Fibroblast of pulmonary artery (primary cell): ENCODE measurements at regions not wholly inside any gene's neighbourhood (a gene's known extent, or its start where the extent isn't known, plus 50 kb on each side); places are given as distances from the start of the nearest gene placed in this dataset.

Experiments used
- DNase-seq: peaks from one replicate; pipeline ENCODE4 v3.0.0-alpha.2; 2010; ENCODE audit warnings: low read depth
- H3K4me3 ChIP-seq: replicated peaks from 2 replicates; pipeline ENCODE4 v1.5.1; 2011; ENCODE audit warnings: low read depth, mild to moderate bottlenecking, control low read depth, low read length, moderate library complexity
- TF ChIP-seq, protein P1 (sequence below): IDR thresholded peaks from 2 replicates; pipeline ENCODE4 v1.5.1; 2011; ENCODE audit warnings: mild to moderate bottlenecking, control low read depth, low read length, inconsistent platforms; ENCODE audit errors: missing control alignments

DNA sequence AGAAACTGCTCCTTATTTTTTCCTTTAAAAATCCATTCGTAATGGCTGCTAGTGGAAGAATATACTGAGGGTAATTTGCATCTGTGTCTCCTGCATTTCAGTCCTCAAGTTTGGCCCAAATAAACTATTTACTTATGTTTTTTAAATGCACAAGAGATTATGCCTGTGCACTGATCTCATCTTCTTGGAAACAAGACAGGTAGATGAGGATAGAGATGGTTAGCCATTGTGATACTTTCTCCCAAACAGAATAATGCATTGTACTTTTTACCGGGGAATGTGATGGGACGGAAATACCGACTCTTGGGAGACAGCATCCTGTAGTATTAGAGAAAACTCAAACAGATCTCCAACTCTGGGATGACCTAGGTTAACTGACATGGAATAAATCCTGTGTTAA lies 72.5 kb upstream of the DAB2 start:
- no peak for DNase-seq
- no peak overlapping the region for H3K4me3 ChIP-seq
- TF ChIP-seq, protein P1, sequence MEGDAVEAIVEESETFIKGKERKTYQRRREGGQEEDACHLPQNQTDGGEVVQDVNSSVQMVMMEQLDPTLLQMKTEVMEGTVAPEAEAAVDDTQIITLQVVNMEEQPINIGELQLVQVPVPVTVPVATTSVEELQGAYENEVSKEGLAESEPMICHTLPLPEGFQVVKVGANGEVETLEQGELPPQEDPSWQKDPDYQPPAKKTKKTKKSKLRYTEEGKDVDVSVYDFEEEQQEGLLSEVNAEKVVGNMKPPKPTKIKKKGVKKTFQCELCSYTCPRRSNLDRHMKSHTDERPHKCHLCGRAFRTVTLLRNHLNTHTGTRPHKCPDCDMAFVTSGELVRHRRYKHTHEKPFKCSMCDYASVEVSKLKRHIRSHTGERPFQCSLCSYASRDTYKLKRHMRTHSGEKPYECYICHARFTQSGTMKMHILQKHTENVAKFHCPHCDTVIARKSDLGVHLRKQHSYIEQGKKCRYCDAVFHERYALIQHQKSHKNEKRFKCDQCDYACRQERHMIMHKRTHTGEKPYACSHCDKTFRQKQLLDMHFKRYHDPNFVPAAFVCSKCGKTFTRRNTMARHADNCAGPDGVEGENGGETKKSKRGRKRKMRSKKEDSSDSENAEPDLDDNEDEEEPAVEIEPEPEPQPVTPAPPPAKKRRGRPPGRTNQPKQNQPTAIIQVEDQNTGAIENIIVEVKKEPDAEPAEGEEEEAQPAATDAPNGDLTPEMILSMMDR = no peak

DNA sequence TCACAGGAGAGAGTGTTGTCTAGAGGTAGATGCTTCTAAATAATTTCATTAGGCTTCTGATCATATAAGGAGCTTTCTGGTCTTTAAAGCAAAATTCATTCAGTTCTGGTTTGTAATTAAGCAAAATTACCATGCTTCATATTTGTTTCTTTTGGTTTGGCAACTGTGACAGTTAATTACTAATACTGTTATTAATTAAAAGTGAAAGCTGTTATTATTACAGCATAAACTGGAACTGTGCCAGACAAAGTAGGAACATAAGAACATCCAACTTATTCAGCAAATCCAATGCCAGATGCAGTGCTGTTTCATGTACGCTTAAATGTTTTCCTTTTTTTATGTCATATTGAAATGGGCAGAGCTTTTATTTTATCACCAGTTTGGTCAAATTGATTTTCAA lies 70.4 kb upstream of the DAB2 start:
- no peak for DNase-seq
- TF ChIP-seq, protein P1 = no peak
- H3K4me3 ChIP-seq = no peak overlapping the region

DNA sequence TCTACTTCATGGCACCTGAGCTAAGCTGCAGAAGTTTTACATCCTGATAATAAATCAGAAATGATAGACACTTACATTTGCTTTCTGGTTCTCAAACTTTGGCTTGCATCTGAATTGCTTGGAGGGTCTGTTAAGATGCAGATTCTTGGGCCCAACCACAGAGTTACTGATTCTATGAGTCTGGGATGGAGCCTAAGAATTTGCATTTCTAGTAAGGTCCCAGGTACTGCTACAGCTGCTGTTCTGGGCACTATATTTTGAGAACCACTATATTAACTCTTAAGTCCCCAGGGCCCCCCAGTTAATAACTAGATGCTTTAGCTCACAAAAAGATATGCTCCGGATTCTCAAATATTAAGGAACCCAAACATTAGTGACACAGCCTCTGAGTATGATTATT lies 69.8 kb upstream of the DAB2 start:
- no peak for DNase-seq
- H3K4me3 ChIP-seq = no peak overlapping the region
- TF ChIP-seq, protein P1 = no peak

DNA sequence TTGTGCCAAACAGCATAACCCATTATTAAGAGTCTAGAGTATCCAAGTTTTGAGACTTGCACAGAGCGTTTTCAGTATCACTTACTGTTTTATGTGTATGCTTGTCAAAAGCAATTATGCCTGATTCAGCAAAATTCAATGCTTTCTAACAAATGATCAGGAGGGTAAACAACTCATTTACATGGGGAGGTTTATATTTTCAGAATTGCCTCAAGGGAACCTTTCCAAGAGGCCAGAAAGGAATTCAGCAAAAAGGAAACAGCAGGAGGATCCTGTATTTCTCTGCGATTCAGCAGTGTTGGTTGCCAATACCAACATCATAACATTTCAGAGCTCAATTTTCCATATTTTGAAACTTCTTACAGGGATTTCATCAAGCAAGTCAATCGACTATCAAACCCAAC lies 69.3 kb upstream of the DAB2 start:
- TF ChIP-seq, protein P1 = no peak
- peak; percentile 80 for DNase-seq
- H3K4me3 ChIP-seq = no peak overlapping the region

DNA sequence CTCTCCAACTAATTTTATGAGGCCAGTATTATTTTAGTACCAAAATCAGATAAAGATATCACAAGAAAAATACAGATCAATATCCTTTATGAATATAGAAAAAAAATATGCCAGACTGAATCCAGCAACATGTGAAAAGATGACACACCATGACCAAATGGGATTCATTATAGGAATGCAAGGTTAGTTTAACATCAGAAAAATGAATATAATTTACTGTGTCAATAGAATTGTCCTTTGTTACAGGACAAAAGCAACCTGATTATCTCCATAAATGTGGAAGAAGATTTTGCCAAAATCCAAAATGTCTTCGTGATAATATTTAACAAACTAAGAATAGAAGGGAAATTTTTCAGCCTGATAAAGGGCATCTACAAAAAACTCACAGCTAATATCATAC lies 66.4 kb upstream of the DAB2 start:
- no peak overlapping the region for H3K4me3 ChIP-seq
- no peak for DNase-seq
- TF ChIP-seq, protein P1 = no peak

DNA sequence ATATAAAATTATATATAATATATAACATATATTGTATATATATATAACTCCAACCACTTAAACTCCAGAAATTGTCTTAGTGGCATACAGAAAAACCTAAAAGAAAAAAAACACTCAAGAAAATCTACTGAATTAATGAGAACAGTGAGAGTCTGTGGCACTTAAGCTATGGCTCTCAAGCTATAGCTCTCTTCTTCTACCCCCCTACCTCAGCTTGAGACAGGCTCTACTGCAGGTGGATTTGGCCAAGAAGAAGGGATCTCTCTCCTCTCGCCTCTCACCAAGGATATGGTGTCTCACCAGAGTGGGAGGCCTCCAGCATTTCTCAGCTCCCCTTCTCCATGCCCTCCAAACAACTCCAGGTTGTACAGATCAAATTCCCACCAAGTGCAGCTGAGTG lies 64.5 kb upstream of the DAB2 start:
- TF ChIP-seq, protein P1 = no peak
- no peak for DNase-seq
- no peak overlapping the region for H3K4me3 ChIP-seq

DNA sequence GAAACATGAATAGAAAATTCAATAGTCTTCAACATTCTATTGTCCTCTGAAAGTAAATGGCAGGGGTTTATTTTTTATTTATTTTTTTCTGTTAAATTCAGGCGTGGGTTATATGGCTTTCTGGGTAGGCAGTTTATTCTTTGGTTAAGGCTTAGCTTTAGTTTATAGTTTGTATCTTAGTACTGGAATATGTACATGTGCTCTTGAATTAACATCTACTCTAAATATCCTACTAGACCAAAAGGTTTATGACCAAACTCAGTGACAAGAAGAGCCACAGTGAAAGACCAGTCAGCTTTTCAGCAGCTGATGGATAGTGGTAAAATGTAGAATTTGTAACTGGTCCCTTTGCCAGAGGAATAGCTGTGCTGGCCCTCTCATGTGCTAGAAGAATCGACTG lies 62.0 kb upstream of the DAB2 start:
- DNase-seq = no peak
- TF ChIP-seq, protein P1 = no peak

More for the DNA sequence above, 62.0 kb upstream of the DAB2 start:
- no peak overlapping the region for H3K4me3 ChIP-seq
